Neural crest cell (in vitro differentiated cells): ENCODE measurements at regions not wholly inside any gene's neighbourhood (a gene's known extent, or its start where the extent isn't known, plus 50 kb on each side); places are given as distances from the start of the nearest gene placed in this dataset.

Experiments
- DNase-seq: peaks from one replicate; pipeline ENCODE4 v3.0.0; 2021; ENCODE audit warnings: low read depth, mixed read lengths, low spot score
- H3K27ac Mint-ChIP-seq: one replicate; pipeline ENCODE4 v1.8.0; 2021; ENCODE audit warnings: mild to moderate bottlenecking, mixed read lengths; ENCODE audit not compliant: unreplicated experiment
- H3K27me3 Mint-ChIP-seq: 2 replicates; pipeline ENCODE4 v1.8.0; 2021; ENCODE audit warnings: low read depth, mild to moderate bottlenecking, mixed read lengths
- H3K36me3 Mint-ChIP-seq: 2 replicates; pipeline ENCODE4 v1.8.0; 2021; ENCODE audit warnings: low read depth, mild to moderate bottlenecking, mixed read lengths
- H3K4me1 Mint-ChIP-seq: 2 replicates; pipeline ENCODE4 v1.8.0; 2021; ENCODE audit warnings: mixed read lengths
- H3K4me3 Mint-ChIP-seq: one replicate; pipeline ENCODE4 v1.8.0; 2021; ENCODE audit warnings: mild to moderate bottlenecking, mixed read lengths
- H3K9me3 Mint-ChIP-seq: 2 replicates; pipeline ENCODE4 v1.8.0; 2021; ENCODE audit warnings: mixed read lengths
- CTCF ChIP-seq: fragments of 200-600 bp; sonication (generic); conservative IDR thresholded peaks from 2 replicates; pipeline ENCODE4 v1.5.0; 2021; ENCODE audit warnings: antibody characterized with exemption, mild to moderate bottlenecking

- no peak for TF ChIP-seq CTCF
- Mint-ChIP-seq H3K4me3 (no peak overlapping the region), H3K9me3 (no peaks in the 10 kb centered on the region), H3K36me3 (no peaks in the 10 kb centered on the region), H3K27me3 (no peaks in the 10 kb centered on the region), H3K4me1 (no peaks in the 10 kb centered on the region), H3K27ac (no peak overlapping the region)
- no peak for DNase-seq
These were observed 72.7 kb upstream of the LCLAT1 start for GRCh38 chr2:30374380-30374779.

GRCh38 chr2:30375915-30376314 lies 71.1 kb upstream of the LCLAT1 start:
- Mint-ChIP-seq H3K27ac (no peak overlapping the region), H3K9me3 (peaks cover 2% of the 10 kb centered on the region), H3K27me3 (no peaks in the 10 kb centered on the region), H3K36me3 (no peaks in the 10 kb centered on the region), H3K4me3 (no peak overlapping the region), H3K4me1 (peaks cover 6% of the 10 kb centered on the region)
- TF ChIP-seq CTCF, result no peak
- no peak for DNase-seq

GRCh38 chr2:30379481-30379880 lies 67.6 kb upstream of the LCLAT1 start:
- Mint-ChIP-seq H3K36me3 (no peaks in the 10 kb centered on the region), H3K4me1 (peaks cover 6% of the 10 kb centered on the region), H3K4me3 (no peak overlapping the region), H3K9me3 (peaks cover 2% of the 10 kb centered on the region), H3K27me3 (peaks cover 22% of the 10 kb centered on the region), H3K27ac (no peak overlapping the region)
- TF ChIP-seq CTCF, result no peak
- DNase-seq, result no peak

- no peak for TF ChIP-seq CTCF
- Mint-ChIP-seq H3K27me3 (peaks cover 34% of the 10 kb centered on the region), H3K27ac (no peak overlapping the region), H3K4me1 (peaks cover 6% of the 10 kb centered on the region), H3K4me3 (no peak overlapping the region), H3K36me3 (no peaks in the 10 kb centered on the region), H3K9me3 (peaks cover 2% of the 10 kb centered on the region)
- DNase-seq, result no peak
These were observed 66.2 kb upstream of the LCLAT1 start for GRCh38 chr2:30380824-30381223.

GRCh38 chr2:30382162-30382783 lies 64.8 kb upstream of the LCLAT1 start:
- Mint-ChIP-seq H3K4me1 (peaks cover 6% of the 10 kb centered on the region), H3K36me3 (no peaks in the 10 kb centered on the region), H3K4me3 (no peak overlapping the region), H3K27ac (no peak overlapping the region), H3K27me3 (peaks cover 34% of the 10 kb centered on the region), H3K9me3 (peaks cover 2% of the 10 kb centered on the region)
- no peak for TF ChIP-seq CTCF
- DNase-seq, result no peak

GRCh38 chr2:30382995-30383394 lies 64.1 kb upstream of the LCLAT1 start:
- H3K9me3 Mint-ChIP-seq, result peaks cover 2% of the 10 kb centered on the region
- DNase-seq, result no peak
- H3K4me1 Mint-ChIP-seq, result peaks cover 6% of the 10 kb centered on the region
- no peak overlapping the region for H3K4me3 Mint-ChIP-seq
- H3K27me3 Mint-ChIP-seq, result peaks cover 35% of the 10 kb centered on the region
- H3K36me3 Mint-ChIP-seq, result no peaks in the 10 kb centered on the region
- H3K27ac Mint-ChIP-seq, result no peak overlapping the region
- no peak for TF ChIP-seq CTCF
